Endothelial cell of umbilical vein (primary cell): ENCODE measurements at regions not wholly inside any gene's neighbourhood (a gene's known extent, or its start where the extent isn't known, plus 50 kb on each side); places are given as distances from the start of the nearest gene placed in this dataset.

ENCODE experiments used
- BruUV-seq: library from RNA; stranded (reverse); fragments of 400-500 nt; replicated peaks from 2 replicates; lab custom pipeline; 2021; lab: Mats Ljungman, UMichigan
- CTCF ChIA-PET: fragments of 300-600, 350-600 bp; sonication (Branson Sonifier 250); formaldehyde crosslinking; loops from one replicate; lab custom pipeline; 2021; ENCODE audit warnings: antibody characterized with exemption, inconsistent platforms; lab: Charles Lee
- POLR2A ChIA-PET: fragments of 300-600, 350-600 bp; sonication (Branson Sonifier 250); formaldehyde crosslinking; loops from one replicate; lab custom pipeline; 2021; ENCODE audit warnings: antibody characterized with exemption, inconsistent platforms; lab: Charles Lee
- DNase-seq: peaks from one replicate; pipeline ENCODE4 v3.0.0-alpha.2; 2011; ENCODE audit warnings: low read depth, low spot score
- FAIRE-seq: peaks from 2 replicates; lab custom pipeline; 2011; peaks lifted over from hg19 to GRCh38; lab: Jason Lieb, UNC
- H2AFZ ChIP-seq: 2 replicates; pipeline ENCODE4 v1.6.0; 2012; ENCODE audit warnings: low read depth, low read length, control low read depth, inconsistent platforms
- H3K27ac ChIP-seq: 2 replicates; pipeline ENCODE4 v1.5.1; 2011; ENCODE audit warnings: low read depth, mild to moderate bottlenecking, control low read depth, low read length, moderate library complexity; ENCODE audit not compliant: insufficient read depth
- H3K27me3 ChIP-seq, 2 experiments: 2 replicates each; pipeline versions ENCODE4 v1.6.0 to v1.6.1; 2011; ENCODE audit warnings: low read length in 2 of 2, mixed read lengths in 1 of 2; ENCODE audit not compliant: control insufficient read depth in 2 of 2, insufficient read depth in 2 of 2
- H3K36me3 ChIP-seq, 2 experiments: 2 replicates in 1 of 2; 3 replicates in 1 of 2; pipeline ENCODE4 v1.5.1; 2011; ENCODE audit warnings: low read length in 2 of 2, mild to moderate bottlenecking in 1 of 2, moderate library complexity in 1 of 2; ENCODE audit not compliant: control insufficient read depth in 2 of 2, insufficient read depth in 2 of 2; ENCODE audit errors: extremely low read depth in 1 of 2
- H3K4me1 ChIP-seq: 3 replicates; pipeline ENCODE4 v1.5.1; 2011; ENCODE audit warnings: mild to moderate bottlenecking, low read length; ENCODE audit not compliant: control insufficient read depth, insufficient read depth; ENCODE audit errors: extremely low read depth
- H3K4me2 ChIP-seq: 2 replicates; pipeline ENCODE4 v1.6.1; 2011; ENCODE audit warnings: low read length, control low read depth, mixed read lengths; ENCODE audit not compliant: insufficient read depth
- H3K4me3 ChIP-seq, 3 experiments: fragments of 200-600 bp in 1 of 3; sonication (generic), shearing (Covaris generic) in 1 of 3; replicated peaks in 1 of 3; 2 replicates each; pipeline ENCODE4 v1.5.1; 2011 to 2016; ENCODE audit warnings: control low read depth in 3 of 3, low read length in 3 of 3, mild to moderate bottlenecking in 2 of 3, inconsistent platforms in 1 of 3, low read depth in 1 of 3, moderate library complexity in 1 of 3; ENCODE audit not compliant: insufficient read depth in 1 of 3
- H3K79me2 ChIP-seq: 2 replicates; pipeline ENCODE4 v1.6.0; 2012; ENCODE audit warnings: low read length, inconsistent platforms; ENCODE audit not compliant: control insufficient read depth, insufficient read depth
- H3K9ac ChIP-seq: replicated peaks from 2 replicates; pipeline ENCODE3; 2011; ENCODE audit warnings: low read length, control low read depth; ENCODE audit not compliant: insufficient read depth; ENCODE audit errors: extremely low read depth
- H3K9me1 ChIP-seq: replicated peaks from 3 replicates; pipeline ENCODE4 v1.6.0; 2011; ENCODE audit warnings: mild to moderate bottlenecking, low read length; ENCODE audit not compliant: control insufficient read depth, insufficient read depth; ENCODE audit errors: extremely low read depth
- H3K9me3 ChIP-seq: replicated peaks from 2 replicates; pipeline ENCODE4 v1.5.1; 2012; ENCODE audit warnings: low read length, inconsistent platforms; ENCODE audit not compliant: control insufficient read depth, insufficient read depth
- H4K20me1 ChIP-seq: replicated peaks from 2 replicates; pipeline ENCODE3; 2011; ENCODE audit warnings: mild to moderate bottlenecking, low read length; ENCODE audit not compliant: control insufficient read depth, insufficient read depth; ENCODE audit errors: extremely low read depth
- EZH2 ChIP-seq: IDR thresholded peaks from 2 replicates; pipeline ENCODE4 v1.6.1; 2012; ENCODE audit warnings: borderline replicate concordance, low read depth, mild to moderate bottlenecking, moderate library complexity, low read length, inconsistent platforms; ENCODE audit not compliant: severe bottlenecking
- FOS ChIP-seq: IDR thresholded peaks from 2 replicates; pipeline ENCODE4 v1.6.1; 2011; ENCODE audit warnings: mild to moderate bottlenecking, low read length, moderate library complexity, borderline replicate concordance; ENCODE audit not compliant: insufficient read depth
- GATA2 ChIP-seq: IDR thresholded peaks from 2 replicates; pipeline ENCODE4 v1.7.0; 2011; ENCODE audit warnings: low read depth, mild to moderate bottlenecking, moderate library complexity, mixed read lengths, low read length; ENCODE audit not compliant: insufficient read length, insufficient read depth
- JUN ChIP-seq: IDR thresholded peaks from 2 replicates; pipeline ENCODE4 v1.6.1; 2011; ENCODE audit warnings: borderline replicate concordance, low read depth; ENCODE audit not compliant: insufficient read length, insufficient read depth
- MYC ChIP-seq: IDR thresholded peaks from one replicate; pipeline ENCODE4 v1.6.1; 2011; ENCODE audit warnings: mild to moderate bottlenecking, low read depth, low read length
- POLR2A ChIP-seq: IDR thresholded peaks from 2 replicates; pipeline ENCODE4 v1.6.1; 2012; ENCODE audit warnings: low read depth, mild to moderate bottlenecking, control low read depth, low read length
- POLR2AphosphoS5 ChIP-seq: IDR thresholded peaks from 2 replicates; pipeline ENCODE4 v1.6.1; 2012; ENCODE audit warnings: low read depth, mild to moderate bottlenecking, control low read depth, low read length, moderate library complexity; ENCODE audit not compliant: insufficient read depth
- dilution Hi-C: fragments of 300-500 bp; cut with MboI; formaldehyde crosslinking; loops from one replicate; pipeline ENCODE4 v1.15.0; 2019; ENCODE audit warnings: low sequenced_read_pairs; ENCODE audit not compliant: extremely low pct_ligation_motif_present
- intact Hi-C: fragments of 100-400 bp; cut with micrococcal nuclease; formaldehyde crosslinking; loops from one replicate; pipeline ENCODE4 v1.10.0; 2022
- TF ChIP-seq, protein P1 (sequence below): IDR thresholded peaks from 2 replicates; pipeline ENCODE4 v1.6.1; 2011; ENCODE audit not compliant: insufficient read depth, insufficient read length
- TF ChIP-seq, protein P2 (sequence below), 2 donors: IDR thresholded peaks; 1 replicate in 1 of 2; 2 replicates in 1 of 2; pipeline ENCODE4 v1.5.1; 2011; ENCODE audit warnings: low read length in 2 of 2, mild to moderate bottlenecking in 2 of 2, moderate library complexity in 2 of 2, control low read depth in 1 of 2, inconsistent platforms in 1 of 2, low read depth in 1 of 2; ENCODE audit not compliant: insufficient read depth in 1 of 2; ENCODE audit errors: extremely low read depth in 1 of 2

DNA sequence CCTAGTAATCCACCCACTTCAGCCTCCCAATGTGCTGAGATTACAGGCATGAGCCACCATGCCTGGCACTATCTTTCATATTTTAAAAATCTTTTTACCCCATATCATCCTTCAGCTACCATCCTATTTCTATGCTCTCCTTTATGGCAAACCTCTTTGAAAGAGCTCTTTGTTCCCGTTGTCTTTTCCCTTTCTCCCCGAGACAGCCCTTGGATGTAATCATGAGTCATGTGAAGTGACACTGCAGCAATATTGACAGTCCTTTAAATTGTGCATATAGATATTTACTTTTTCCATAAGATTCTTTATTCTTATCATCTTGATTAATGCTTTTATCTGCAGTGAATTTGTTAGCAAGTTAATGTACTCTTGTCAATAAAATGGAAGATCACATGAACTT, 286.6 kb downstream of the ANKRD7 start:
- Histone ChIP-seq H3K27me3 (no peaks in the 10 kb centered on the region), H3K79me2 (no peaks in the 10 kb centered on the region), H3K9ac (no peak overlapping the region), H3K9me3 (no peaks in the 10 kb centered on the region), H4K20me1 (no peaks in the 10 kb centered on the region), H3K4me3 (no peak overlapping the region), H3K4me2 (no peak overlapping the region), H3K36me3 (no peaks in the 10 kb centered on the region), H3K4me1 (no peaks in the 10 kb centered on the region), H3K9me1 (no peaks in the 10 kb centered on the region), H2AFZ (no peak overlapping the region), H3K27ac (no peak overlapping the region)
- dilution Hi-C loops (no loop called here), intact Hi-C loops (no loop called here)
- ChIA-PET POLR2A (no interaction called here), CTCF (no interaction called here)
- BruUV-seq: no TSS peak
- no peak for FAIRE-seq
- TF ChIP-seq MYC (no peak), POLR2A (no peak), FOS (no peak), EZH2 (no peak), JUN (no peak), POLR2AphosphoS5 (no peak), GATA2 (no peak)
- TF ChIP-seq, protein P1, sequence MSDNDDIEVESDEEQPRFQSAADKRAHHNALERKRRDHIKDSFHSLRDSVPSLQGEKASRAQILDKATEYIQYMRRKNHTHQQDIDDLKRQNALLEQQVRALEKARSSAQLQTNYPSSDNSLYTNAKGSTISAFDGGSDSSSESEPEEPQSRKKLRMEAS: no peak
- TF ChIP-seq, protein P2, sequence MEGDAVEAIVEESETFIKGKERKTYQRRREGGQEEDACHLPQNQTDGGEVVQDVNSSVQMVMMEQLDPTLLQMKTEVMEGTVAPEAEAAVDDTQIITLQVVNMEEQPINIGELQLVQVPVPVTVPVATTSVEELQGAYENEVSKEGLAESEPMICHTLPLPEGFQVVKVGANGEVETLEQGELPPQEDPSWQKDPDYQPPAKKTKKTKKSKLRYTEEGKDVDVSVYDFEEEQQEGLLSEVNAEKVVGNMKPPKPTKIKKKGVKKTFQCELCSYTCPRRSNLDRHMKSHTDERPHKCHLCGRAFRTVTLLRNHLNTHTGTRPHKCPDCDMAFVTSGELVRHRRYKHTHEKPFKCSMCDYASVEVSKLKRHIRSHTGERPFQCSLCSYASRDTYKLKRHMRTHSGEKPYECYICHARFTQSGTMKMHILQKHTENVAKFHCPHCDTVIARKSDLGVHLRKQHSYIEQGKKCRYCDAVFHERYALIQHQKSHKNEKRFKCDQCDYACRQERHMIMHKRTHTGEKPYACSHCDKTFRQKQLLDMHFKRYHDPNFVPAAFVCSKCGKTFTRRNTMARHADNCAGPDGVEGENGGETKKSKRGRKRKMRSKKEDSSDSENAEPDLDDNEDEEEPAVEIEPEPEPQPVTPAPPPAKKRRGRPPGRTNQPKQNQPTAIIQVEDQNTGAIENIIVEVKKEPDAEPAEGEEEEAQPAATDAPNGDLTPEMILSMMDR (IDR thresholded peaks at IDR 0.05; ENCODE audit: extremely low read depth in 1 of 2, insufficient read depth in 1 of 2, low read depth in 1 of 2, low read length in 2 of 2): no peak
- DNase-seq: no peak
